WTC11 (cell line): ENCODE measurements at regions not wholly inside any gene's neighbourhood (a gene's known extent, or its start where the extent isn't known, plus 50 kb on each side); places are given as distances from the start of the nearest gene placed in this dataset.

Experiments used
- ATAC-seq: fragments of 200-7000 bp; cut with Tn5 transposase; 2 replicates; pipeline ENCODE4 v1.10.0; 2021; ENCODE audit warnings: mild to moderate bottlenecking, moderate library complexity
- CTCF ChIA-PET: fragments of 300-600 bp; sonication (Branson Sonifier 250); formaldehyde crosslinking; loops from one replicate; lab custom pipeline; 2021; ENCODE audit warnings: antibody characterized with exemption; lab: Charles Lee
- POLR2A ChIA-PET: fragments of 350-600 bp; sonication (Branson Sonifier 250); formaldehyde crosslinking; loops from one replicate; lab custom pipeline; 2021; ENCODE audit warnings: antibody characterized with exemption; lab: Charles Lee
- DNase-seq: peaks from one replicate; pipeline ENCODE4 v3.0.0; 2021; ENCODE audit warnings: low spot score
- H3K27ac Mint-ChIP-seq: 2 replicates; pipeline ENCODE4 v1.8.0; 2021; ENCODE audit warnings: mixed read lengths
- H3K27me3 Mint-ChIP-seq: 2 replicates; pipeline ENCODE4 v1.8.0; 2021; ENCODE audit warnings: low read depth, mild to moderate bottlenecking, moderate library complexity, mixed read lengths
- H3K36me3 Mint-ChIP-seq: 2 replicates; pipeline ENCODE4 v1.8.0; 2021; ENCODE audit warnings: mixed read lengths
- H3K4me1 Mint-ChIP-seq: 2 replicates; pipeline ENCODE4 v1.8.0; 2022; ENCODE audit warnings: mixed read lengths
- H3K4me3 Mint-ChIP-seq: 2 replicates; pipeline ENCODE4 v1.8.0; 2021; ENCODE audit warnings: mild to moderate bottlenecking, moderate library complexity, mixed read lengths
- H3K9me3 Mint-ChIP-seq: 2 replicates; pipeline ENCODE4 v1.8.0; 2021; ENCODE audit warnings: mixed read lengths
- ATF3 ChIP-seq: sonication (generic); formaldehyde crosslinking; conservative IDR thresholded peaks from 2 replicates; pipeline ENCODE4 v1.8.1; 2022; ENCODE audit warnings: mild to moderate bottlenecking, missing genetic modification reagents
- CREB1 ChIP-seq: sonication (generic); formaldehyde crosslinking; IDR thresholded peaks from 2 replicates; pipeline ENCODE4 v1.8.0; 2023; ENCODE audit warnings: mild to moderate bottlenecking, missing genetic modification reagents
- ELF4 ChIP-seq: sonication (generic); formaldehyde crosslinking; IDR thresholded peaks from 2 replicates; pipeline ENCODE4 v1.8.1; 2022; ENCODE audit warnings: low read depth, mild to moderate bottlenecking, moderate library complexity, missing genetic modification reagents
- EMX1 ChIP-seq: fragments of 250-450 bp; sonication (Bioruptor Pico); IDR thresholded peaks from 2 replicates; pipeline ENCODE4 v1.8.0; 2021; ENCODE audit warnings: mild to moderate bottlenecking
- ERG ChIP-seq: fragments of 250-450 bp; sonication (Bioruptor Pico); IDR thresholded peaks from 2 replicates; pipeline ENCODE4 v1.8.0; 2021; ENCODE audit warnings: mild to moderate bottlenecking
- ESRRA ChIP-seq: sonication (generic); formaldehyde crosslinking; IDR thresholded peaks from 2 replicates; pipeline ENCODE4 v1.8.1; 2022; ENCODE audit warnings: mild to moderate bottlenecking, missing genetic modification reagents, borderline replicate concordance
- FOXK1 ChIP-seq: sonication (generic); formaldehyde crosslinking; IDR thresholded peaks from 2 replicates; pipeline ENCODE4 v1.8.0; 2022; ENCODE audit warnings: mild to moderate bottlenecking, moderate library complexity, missing genetic modification reagents
- GTF2I ChIP-seq: fragments of 250-450 bp; sonication (Bioruptor Pico); conservative IDR thresholded peaks from 2 replicates; pipeline ENCODE4 v1.4.0; 2021; ENCODE audit warnings: mild to moderate bottlenecking
- IRF2 ChIP-seq: sonication (generic); formaldehyde crosslinking; IDR thresholded peaks from 2 replicates; pipeline ENCODE4 v1.8.0; 2022; ENCODE audit warnings: low read depth, missing genetic modification reagents, borderline replicate concordance
- JAZF1 ChIP-seq: fragments of 250-450 bp; sonication (Bioruptor Pico); IDR thresholded peaks from 2 replicates; pipeline ENCODE4 v1.9.0; 2021; ENCODE audit warnings: moderate library complexity, mild to moderate bottlenecking, inconsistent platforms
- JUN ChIP-seq: sonication (generic); formaldehyde crosslinking; IDR thresholded peaks from 2 replicates; pipeline ENCODE4 v1.8.0; 2023; ENCODE audit warnings: mild to moderate bottlenecking, missing genetic modification reagents
- KAT7 ChIP-seq: sonication (generic); formaldehyde crosslinking; IDR thresholded peaks from 2 replicates; pipeline ENCODE4 v1.8.1; 2023; ENCODE audit warnings: missing genetic modification reagents, mild to moderate bottlenecking, borderline replicate concordance
- MXD4 ChIP-seq: fragments of 250-450 bp; sonication (Bioruptor Pico); IDR thresholded peaks from 2 replicates; pipeline ENCODE4 v1.8.0; 2021; ENCODE audit warnings: mild to moderate bottlenecking, moderate library complexity, borderline replicate concordance
- NFATC4 ChIP-seq: fragments of 250-450 bp; sonication (Bioruptor Pico); IDR thresholded peaks from 2 replicates; pipeline ENCODE4 v1.9.0; 2021; ENCODE audit warnings: mild to moderate bottlenecking
- PRDM15 ChIP-seq: sonication (generic); formaldehyde crosslinking; IDR thresholded peaks from 2 replicates; pipeline ENCODE4 v1.8.0; 2022; ENCODE audit warnings: missing genetic modification reagents
- ZNF138 ChIP-seq: sonication (generic); formaldehyde crosslinking; conservative IDR thresholded peaks from 2 replicates; pipeline ENCODE4 v1.8.1; 2022; ENCODE audit warnings: mild to moderate bottlenecking, moderate library complexity, missing genetic modification reagents
- ZNF219 ChIP-seq: sonication (generic); formaldehyde crosslinking; IDR thresholded peaks from 2 replicates; pipeline ENCODE4 v1.8.0; 2023; ENCODE audit warnings: missing genetic modification reagents, mild to moderate bottlenecking, borderline replicate concordance
- ZNF317 ChIP-seq: sonication (generic); formaldehyde crosslinking; IDR thresholded peaks from 2 replicates; pipeline ENCODE4 v1.8.1; 2023; ENCODE audit warnings: low read depth, mild to moderate bottlenecking, moderate library complexity, missing genetic modification reagents, borderline replicate concordance
- ZNF396 ChIP-seq: fragments of 250-450 bp; sonication (Bioruptor Pico); IDR thresholded peaks from 2 replicates; pipeline ENCODE4 v1.8.0; 2021; ENCODE audit warnings: mild to moderate bottlenecking, moderate library complexity, borderline replicate concordance
- ZNF425 ChIP-seq: fragments of 250-450 bp; sonication (Bioruptor Pico); conservative IDR thresholded peaks from 2 replicates; pipeline ENCODE4 v1.9.0; 2021; ENCODE audit warnings: mild to moderate bottlenecking

GRCh38 chr1:234839663-234840062 lies 229.7 kb upstream of the IRF2BP2 start:
- no peak for ATAC-seq

DNA sequence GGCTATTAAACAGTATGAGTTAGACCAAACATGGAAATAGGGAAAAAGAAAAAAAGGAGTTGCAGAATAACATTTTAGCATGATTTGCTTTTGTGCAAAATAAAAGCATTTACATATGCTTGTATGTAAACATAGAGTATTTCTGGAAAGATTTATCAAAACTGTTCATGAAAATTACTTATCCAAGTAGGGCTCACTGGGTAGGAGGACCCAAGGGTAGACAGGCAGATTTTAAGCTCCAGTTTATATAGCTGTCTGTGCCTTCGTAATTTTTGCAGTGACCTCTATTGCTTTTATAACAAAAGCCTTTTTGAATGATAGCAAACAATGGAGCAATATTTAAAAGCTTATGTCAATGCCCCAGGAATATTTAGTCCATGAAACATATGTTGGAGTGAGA lies 228.8 kb upstream of the IRF2BP2 start:
- no peaks in the 10 kb centered on the region for H3K27me3 Mint-ChIP-seq
- CTCF ChIA-PET = interaction anchor here (0.8 kb wide), 1 partner anchor 245 kb away, joined by 3 read pairs; no protein-coding TSS in a partner anchor
- H3K4me3 Mint-ChIP-seq = no peak overlapping the region
- no peak for DNase-seq
- POLR2A ChIA-PET = no interaction called here
- H3K27ac Mint-ChIP-seq = no peak overlapping the region
- TF ChIP-seq JAZF1 (CRISPR knock-in tag) = no peak
- no peak for TF ChIP-seq ZNF219 (CRISPR knock-in tag)
- no peak for TF ChIP-seq ESRRA (CRISPR knock-in tag)
- no peak for TF ChIP-seq ZNF138 (CRISPR knock-in tag)
- TF ChIP-seq FOXK1 (CRISPR knock-in tag) = no peak
- no peak for TF ChIP-seq EMX1
- no peak for ATAC-seq
- peaks cover 6% of the 10 kb centered on the region; the same call in 1 of the 2 replicates for H3K4me1 Mint-ChIP-seq
- H3K9me3 Mint-ChIP-seq = peaks cover 24% of the 10 kb centered on the region
- peaks cover 2% of the 10 kb centered on the region; the same call in 1 of the 2 replicates for H3K36me3 Mint-ChIP-seq

More at GRCh38 chr1:234839663-234840062, 229.7 kb upstream of the IRF2BP2 start:
- ChIA-PET CTCF (no interaction called here), POLR2A (no interaction called here)
- TF ChIP-seq ZNF317 (CRISPR knock-in tag) = no peak
- TF ChIP-seq ZNF138 (CRISPR knock-in tag) = no peak
- no peak for TF ChIP-seq CREB1 (CRISPR knock-in tag)
- TF ChIP-seq JUN = no peak
- no peak for TF ChIP-seq NFATC4 (CRISPR knock-in tag)
- TF ChIP-seq ZNF396 (CRISPR knock-in tag) = no peak
- TF ChIP-seq MXD4 (CRISPR knock-in tag) = no peak
- no peak for TF ChIP-seq GTF2I (CRISPR knock-in tag)
- no peak for TF ChIP-seq ZNF425 (CRISPR knock-in tag)
- no peak for TF ChIP-seq IRF2 (CRISPR knock-in tag)
- no peak for TF ChIP-seq ELF4 (CRISPR knock-in tag)
- no peak for TF ChIP-seq KAT7 (CRISPR knock-in tag)
- TF ChIP-seq ERG (CRISPR knock-in tag) = no peak
- TF ChIP-seq ZNF219 (CRISPR knock-in tag) = no peak
- no peak for TF ChIP-seq PRDM15 (CRISPR knock-in tag)
- TF ChIP-seq ATF3 (CRISPR knock-in tag) = no peak
- peaks cover 13% of the 10 kb centered on the region for H3K4me1 Mint-ChIP-seq
- H3K27me3 Mint-ChIP-seq = no peaks in the 10 kb centered on the region
- no peak overlapping the region for H3K4me3 Mint-ChIP-seq
- H3K27ac Mint-ChIP-seq = no peak overlapping the region
- H3K36me3 Mint-ChIP-seq = peaks cover 2% of the 10 kb centered on the region; the same call in 1 of the 2 replicates
- no peak for DNase-seq
- peaks cover 19% of the 10 kb centered on the region for H3K9me3 Mint-ChIP-seq
